GM12864 (cell line): ENCODE measurements at regions not wholly inside any gene's neighbourhood (a gene's known extent, or its start where the extent isn't known, plus 50 kb on each side); places are given as distances from the start of the nearest gene placed in this dataset.
"Not testable (repeated sequence)": the region's sequence is repeated elsewhere in the genome, so short reads cannot be mapped to it uniquely, and the experiment has no call there.

Experiments used
- DNase-seq: peaks from one replicate; pipeline ENCODE4 v3.0.0-alpha.2; 2011; ENCODE audit warnings: low read depth
- H3K4me3 ChIP-seq: 2 replicates; pipeline ENCODE4 v1.5.1; 2011; ENCODE audit warnings: mild to moderate bottlenecking, low read depth, low read length, control low read depth
- TF ChIP-seq, protein P1 (sequence below): IDR thresholded peaks from 2 replicates; pipeline ENCODE4 v1.5.1; 2011; ENCODE audit warnings: low read depth, mild to moderate bottlenecking, moderate library complexity, low read length, control low read depth, inconsistent platforms; ENCODE audit errors: missing control alignments

DNA sequence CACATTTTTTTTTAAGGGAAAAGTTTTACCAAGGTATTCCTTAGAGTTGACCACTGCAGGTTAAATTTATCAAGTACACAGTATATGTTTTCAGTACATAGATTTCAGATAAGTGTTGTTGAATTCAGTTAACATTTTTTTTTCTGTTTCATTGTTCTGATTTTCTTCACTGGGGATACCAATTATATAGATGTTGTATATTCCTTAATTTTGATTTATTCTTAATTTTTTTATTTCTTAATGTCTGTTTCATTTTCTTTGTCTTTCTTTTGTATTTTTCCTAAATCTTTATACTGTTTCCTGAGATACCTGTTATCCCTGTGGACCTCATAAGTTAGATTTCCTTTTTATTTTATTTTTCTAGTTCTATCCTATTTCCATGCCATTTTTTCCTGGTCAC lies 234.8 kb downstream of the TTC6 start:
- DNase-seq = no peak
- TF ChIP-seq, protein P1, sequence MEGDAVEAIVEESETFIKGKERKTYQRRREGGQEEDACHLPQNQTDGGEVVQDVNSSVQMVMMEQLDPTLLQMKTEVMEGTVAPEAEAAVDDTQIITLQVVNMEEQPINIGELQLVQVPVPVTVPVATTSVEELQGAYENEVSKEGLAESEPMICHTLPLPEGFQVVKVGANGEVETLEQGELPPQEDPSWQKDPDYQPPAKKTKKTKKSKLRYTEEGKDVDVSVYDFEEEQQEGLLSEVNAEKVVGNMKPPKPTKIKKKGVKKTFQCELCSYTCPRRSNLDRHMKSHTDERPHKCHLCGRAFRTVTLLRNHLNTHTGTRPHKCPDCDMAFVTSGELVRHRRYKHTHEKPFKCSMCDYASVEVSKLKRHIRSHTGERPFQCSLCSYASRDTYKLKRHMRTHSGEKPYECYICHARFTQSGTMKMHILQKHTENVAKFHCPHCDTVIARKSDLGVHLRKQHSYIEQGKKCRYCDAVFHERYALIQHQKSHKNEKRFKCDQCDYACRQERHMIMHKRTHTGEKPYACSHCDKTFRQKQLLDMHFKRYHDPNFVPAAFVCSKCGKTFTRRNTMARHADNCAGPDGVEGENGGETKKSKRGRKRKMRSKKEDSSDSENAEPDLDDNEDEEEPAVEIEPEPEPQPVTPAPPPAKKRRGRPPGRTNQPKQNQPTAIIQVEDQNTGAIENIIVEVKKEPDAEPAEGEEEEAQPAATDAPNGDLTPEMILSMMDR = no peak
- H3K4me3 ChIP-seq = no peak overlapping the region

DNA sequence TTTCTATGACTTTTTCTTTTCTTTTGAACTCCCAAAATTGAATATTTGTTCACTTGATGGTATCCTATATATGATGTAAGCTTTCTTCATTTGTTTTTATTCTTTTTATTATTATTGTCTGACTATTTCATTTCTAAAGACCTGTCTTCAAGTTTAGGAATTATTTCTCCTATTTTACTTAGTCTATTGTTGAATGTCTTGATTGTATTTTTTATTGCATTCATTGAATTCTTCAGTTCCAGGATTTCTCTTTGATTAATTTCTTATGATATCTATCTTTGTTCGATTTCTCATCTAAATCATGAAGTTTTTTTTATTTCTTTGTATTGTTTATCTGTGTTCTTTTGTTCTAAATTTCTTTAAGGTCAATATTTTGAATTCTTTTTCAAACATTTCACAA lies 238.8 kb downstream of the TTC6 start:
- DNase-seq = no peak

DNA sequence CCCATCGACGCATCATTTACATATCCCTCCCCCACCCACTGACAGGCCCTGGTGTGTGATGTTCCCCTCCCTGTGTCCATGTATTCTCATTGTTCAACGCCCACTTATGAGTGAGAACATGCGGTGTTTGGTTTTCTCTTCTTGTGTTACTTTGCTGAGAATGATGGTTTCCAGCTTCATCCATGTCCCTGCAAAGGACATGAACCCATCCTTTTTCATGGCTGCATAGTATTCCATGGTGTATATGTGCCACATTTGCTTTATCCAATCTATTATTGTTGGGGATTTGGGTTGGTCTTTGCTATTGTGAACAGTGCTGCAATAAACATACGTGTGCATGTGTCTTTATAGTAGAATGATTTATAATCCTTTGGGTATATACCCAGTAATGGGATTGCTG lies 243.3 kb downstream of the TTC6 start:
- H3K4me3 ChIP-seq, DNase-seq: not testable (repeated sequence)

More for the DNA sequence above, 238.8 kb downstream of the TTC6 start:
- H3K4me3 ChIP-seq = no peak overlapping the region
- TF ChIP-seq, protein P1 = no peak

DNA sequence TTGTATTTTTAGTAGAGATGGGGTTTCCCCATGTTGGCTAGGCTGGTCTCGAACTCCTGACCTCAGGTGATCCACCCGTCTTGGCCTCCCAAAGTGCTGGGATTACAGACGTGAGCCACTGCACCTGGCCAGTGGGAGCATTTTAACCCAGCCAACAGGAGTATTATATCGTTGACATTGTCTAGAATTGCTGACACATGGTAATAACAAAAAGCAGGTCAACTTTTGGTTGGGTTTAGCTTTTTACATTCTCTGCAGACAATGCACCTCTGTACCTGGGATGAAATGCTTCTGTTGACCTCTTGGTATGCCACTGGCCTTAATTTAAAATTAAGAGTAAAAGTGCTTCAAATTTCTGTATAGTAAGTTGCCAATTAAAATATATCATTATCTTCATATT lies 245.6 kb downstream of the TTC6 start:
- not testable (repeated sequence) for DNase-seq, H3K4me3 ChIP-seq

DNA sequence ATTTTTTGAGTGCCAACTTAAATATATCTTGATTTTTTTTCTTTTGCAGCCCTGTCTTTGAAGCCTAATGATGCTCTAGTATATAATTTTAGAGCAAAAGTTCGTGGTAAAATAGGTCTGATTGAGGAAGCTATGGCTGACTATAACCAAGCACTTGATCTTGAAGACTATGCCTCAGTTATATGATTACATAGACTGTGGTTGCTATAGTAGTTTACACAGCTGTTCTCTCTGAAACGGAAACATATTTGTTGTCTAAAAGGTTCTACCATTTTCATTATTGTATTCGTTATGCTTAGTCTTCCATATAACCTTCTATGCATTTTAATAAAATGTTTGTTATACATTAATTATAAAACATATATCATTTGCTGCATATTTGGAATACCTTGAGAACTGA lies 246.7 kb downstream of the TTC6 start:
- H3K4me3 ChIP-seq = no peak overlapping the region
- DNase-seq = no peak

DNA sequence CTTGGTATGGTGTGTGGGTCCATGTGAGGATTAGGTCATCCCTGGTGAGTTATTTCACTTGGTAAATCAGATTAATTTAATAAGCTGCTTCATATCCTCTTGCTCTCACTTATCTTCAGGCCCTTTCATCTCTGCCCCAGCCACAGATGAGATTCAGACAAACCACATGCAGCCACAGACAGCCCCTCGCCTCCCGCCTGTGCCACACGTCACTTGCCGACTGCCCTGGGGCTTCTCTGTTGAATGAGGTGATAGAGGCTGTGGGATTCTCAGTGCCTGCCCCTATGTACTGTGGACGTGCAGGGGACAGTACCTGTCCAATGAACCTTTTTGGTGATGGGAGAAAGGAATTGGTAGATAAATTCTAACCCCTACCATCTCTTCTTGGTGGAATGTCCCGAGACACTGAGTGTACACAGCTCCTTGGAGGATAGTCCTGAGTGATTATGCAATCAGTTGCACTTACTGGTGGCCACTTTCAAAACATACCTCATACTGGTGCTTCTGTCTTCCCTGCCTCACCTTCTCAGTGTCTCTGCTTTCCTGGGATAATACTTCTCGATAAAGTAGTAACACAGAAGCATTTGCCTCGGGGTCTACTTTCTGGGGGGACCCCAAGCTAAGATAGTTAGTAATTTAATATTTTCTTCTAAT lies 248.7 kb downstream of the TTC6 start:
- H3K4me3 ChIP-seq = no peak overlapping the region
- TF ChIP-seq, protein P1 = no peak
- DNase-seq = no peak

More for the DNA sequence above, 246.7 kb downstream of the TTC6 start:
- TF ChIP-seq, protein P1 = no peak

DNA sequence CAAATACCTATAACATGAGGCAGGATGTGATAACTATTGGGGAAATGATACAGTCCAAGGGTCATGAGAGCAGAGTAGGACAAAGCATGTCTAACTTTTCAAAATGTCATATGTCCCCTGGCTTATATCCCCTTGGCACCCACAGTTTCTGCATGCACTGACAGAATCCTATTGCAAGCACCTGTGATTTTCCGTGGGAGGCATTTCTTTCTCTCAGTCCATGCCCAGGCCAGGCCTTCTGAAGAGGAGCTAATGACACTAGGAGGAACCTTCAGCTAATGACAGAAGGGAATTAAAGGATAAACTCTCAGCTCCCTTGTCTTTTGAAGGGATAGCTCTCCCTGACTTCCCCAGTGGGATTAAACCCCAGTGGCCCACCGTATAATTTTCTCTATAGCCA lies 249.2 kb downstream of the TTC6 start:
- TF ChIP-seq, protein P1 = no peak
- no peak overlapping the region for H3K4me3 ChIP-seq
- DNase-seq = no peak

DNA sequence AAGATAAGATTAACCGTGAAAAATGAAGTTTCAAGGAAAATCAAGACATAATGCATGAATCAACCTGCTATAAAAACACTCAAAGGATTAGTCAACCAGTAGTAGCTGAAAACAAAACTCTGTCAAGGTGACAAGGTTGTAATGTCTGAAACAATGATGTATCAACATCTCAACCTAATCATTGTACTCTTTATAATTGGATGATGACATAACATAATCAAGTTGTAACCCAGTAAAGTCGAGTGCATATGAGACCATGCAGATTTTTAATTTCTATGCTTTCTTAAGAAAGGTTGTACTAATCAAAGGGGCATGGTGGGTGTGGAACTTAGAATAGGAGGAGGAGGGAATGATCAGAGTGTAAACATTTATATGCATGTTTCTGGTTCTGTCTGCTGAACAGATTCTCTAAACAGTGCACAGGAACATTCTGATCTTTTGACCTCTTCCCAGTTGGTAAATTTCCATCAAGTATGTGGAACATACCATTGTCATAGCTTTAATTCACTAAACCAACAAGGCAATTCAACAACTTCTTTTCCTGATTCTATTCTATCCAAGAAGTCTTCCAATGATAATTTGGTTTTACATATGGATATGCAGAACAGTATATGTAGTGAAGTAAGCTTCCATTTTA lies 253.7 kb downstream of the TTC6 start:
- no peak overlapping the region for H3K4me3 ChIP-seq
- TF ChIP-seq, protein P1 = no peak
- DNase-seq = no peak
